Vagina (tissue), 2 donors: ENCODE measurements at regions not wholly inside any gene's neighbourhood (a gene's known extent, or its start where the extent isn't known, plus 50 kb on each side); places are given as distances from the start of the nearest gene placed in this dataset.

Source experiments
- CTCF ChIP-seq, 3 experiments: fragments of 450-650 bp in 2 of 3; fragments of 200-600 bp in 1 of 3; sonication (generic) in 1 of 3; IDR thresholded peaks; one replicate each; pipeline ENCODE4 v1.5.1; 2017 to 2019; ENCODE audit warnings: antibody characterized with exemption in 3 of 3, mild to moderate bottlenecking in 2 of 3, moderate library complexity in 2 of 3
- POLR2AphosphoS5 ChIP-seq, 2 donors: sonication (generic); formaldehyde crosslinking; IDR thresholded peaks; one replicate each; pipeline ENCODE4 v1.9.0; 2017; ENCODE audit warnings: antibody characterized with exemption in 2 of 2, mild to moderate bottlenecking in 2 of 2, low read depth in 1 of 2; ENCODE audit not compliant: insufficient read depth in 1 of 2

- no peak for TF ChIP-seq CTCF (IDR thresholded peaks at IDR 0.05)
- no peak for TF ChIP-seq POLR2AphosphoS5 (IDR thresholded peaks at IDR 0.05; ENCODE audit: insufficient read depth in 1 of 2, low read depth in 1 of 2)
Observed at GRCh38 chr3:11699083-11699427, 55.3 kb upstream of the VGLL4 start.
